ENCODE measurements at regions not wholly inside any gene's neighbourhood (a gene's known extent, or its start where the extent isn't known, plus 50 kb on each side); places are given as distances from the start of the nearest gene placed in this dataset.

DNA sequence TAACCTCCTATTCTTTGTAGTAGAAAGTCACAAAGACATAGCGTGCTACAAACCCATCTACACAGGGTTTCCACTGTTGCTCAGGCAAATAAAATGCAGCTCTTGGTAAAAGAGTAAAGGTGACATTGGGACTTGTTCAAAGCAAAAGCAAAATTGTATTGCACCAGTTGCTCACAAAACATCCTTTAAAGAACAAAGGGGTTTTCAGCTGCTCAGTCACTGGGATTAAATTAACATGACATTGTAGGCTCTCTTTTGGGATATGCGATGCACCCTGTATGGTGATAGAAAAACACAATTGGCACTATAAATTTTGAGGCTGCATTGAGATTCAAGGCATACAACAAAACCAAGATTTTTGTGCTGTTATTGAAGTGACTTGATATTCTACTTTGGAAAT, 447.3 kb upstream of the CNTN3 start:
- intact Hi-C loops (cut with DNase I): no loop called here
- H3K4me3 ChIP-seq: no peak overlapping the region
- peaks cover 0 to 23% (median 0%) of the 10 kb centered on the region in 11 donors for H3K9me3 ChIP-seq
- TF ChIP-seq, protein P1, sequence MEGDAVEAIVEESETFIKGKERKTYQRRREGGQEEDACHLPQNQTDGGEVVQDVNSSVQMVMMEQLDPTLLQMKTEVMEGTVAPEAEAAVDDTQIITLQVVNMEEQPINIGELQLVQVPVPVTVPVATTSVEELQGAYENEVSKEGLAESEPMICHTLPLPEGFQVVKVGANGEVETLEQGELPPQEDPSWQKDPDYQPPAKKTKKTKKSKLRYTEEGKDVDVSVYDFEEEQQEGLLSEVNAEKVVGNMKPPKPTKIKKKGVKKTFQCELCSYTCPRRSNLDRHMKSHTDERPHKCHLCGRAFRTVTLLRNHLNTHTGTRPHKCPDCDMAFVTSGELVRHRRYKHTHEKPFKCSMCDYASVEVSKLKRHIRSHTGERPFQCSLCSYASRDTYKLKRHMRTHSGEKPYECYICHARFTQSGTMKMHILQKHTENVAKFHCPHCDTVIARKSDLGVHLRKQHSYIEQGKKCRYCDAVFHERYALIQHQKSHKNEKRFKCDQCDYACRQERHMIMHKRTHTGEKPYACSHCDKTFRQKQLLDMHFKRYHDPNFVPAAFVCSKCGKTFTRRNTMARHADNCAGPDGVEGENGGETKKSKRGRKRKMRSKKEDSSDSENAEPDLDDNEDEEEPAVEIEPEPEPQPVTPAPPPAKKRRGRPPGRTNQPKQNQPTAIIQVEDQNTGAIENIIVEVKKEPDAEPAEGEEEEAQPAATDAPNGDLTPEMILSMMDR (IDR thresholded peaks at IDR 0.05): no peak
- H3K27ac ChIP-seq: no peak overlapping the region
- H3K36me3 ChIP-seq: no peaks in the 10 kb centered on the region
- no peaks in the 10 kb centered on the region for H3K27me3 ChIP-seq
- no peaks in the 10 kb centered on the region for H3K4me1 ChIP-seq
- no peak for DNase-seq
- ATAC-seq: no peak
- WGBS, 2 donors: 89 to 90% methylated on average over 2 of the region's 2 CpGs

DNA sequence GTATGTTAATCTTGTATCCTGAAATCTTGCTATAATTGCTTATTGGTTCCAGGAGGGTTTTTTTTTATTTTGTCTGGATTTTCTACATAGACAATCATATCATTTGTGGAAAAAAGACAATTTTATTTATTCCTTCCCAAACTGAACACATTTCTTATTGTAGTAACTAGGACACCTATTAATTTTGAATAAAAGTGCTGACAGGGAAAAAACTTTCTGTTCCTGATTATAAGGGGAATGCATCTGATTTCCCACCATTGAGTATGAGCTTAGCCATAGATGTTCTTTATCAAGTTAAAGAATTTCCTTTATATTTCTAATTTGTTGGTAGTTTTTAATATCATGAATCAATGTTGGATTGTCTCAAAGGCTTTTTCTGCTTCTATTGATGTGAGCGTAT, 460.7 kb upstream of the CNTN3 start:
- TF ChIP-seq, protein P1 (IDR thresholded peaks at IDR 0.05): no peak
- peaks cover 0 to 13% (median 0%) of the 10 kb centered on the region in 11 donors for H3K9me3 ChIP-seq
- no peak overlapping the region for H3K4me3 ChIP-seq
- no peaks in the 10 kb centered on the region for H3K27me3 ChIP-seq
- no peaks in the 10 kb centered on the region for H3K36me3 ChIP-seq
- intact Hi-C loops (cut with DNase I): no loop called here
- no peaks in the 10 kb centered on the region for H3K4me1 ChIP-seq
- H3K27ac ChIP-seq: no peak overlapping the region
- DNase-seq (no peak), ATAC-seq (no peak)
- WGBS, 2 donors: 96 to 98% methylated on average over 1 of the region's 1 CpG

DNA sequence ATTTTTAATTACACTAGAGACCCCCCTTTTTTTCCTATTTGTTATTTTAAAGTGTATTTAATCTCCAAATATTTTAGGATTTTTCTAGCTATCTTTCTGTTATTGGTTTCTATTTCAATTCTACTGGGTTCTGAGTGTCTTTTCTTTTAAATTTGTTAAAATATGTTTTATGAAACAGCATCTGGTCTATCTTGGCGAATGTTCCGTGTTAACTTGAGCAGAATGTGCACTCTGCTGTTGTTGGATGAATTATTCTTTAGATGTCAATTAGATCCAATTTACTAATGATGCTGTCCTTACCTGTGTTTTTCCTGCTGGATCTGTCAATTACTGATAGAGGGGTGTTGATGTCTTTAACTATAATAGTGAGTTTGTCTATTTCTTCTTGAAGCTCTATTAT, 462.0 kb upstream of the CNTN3 start:
- Histone ChIP-seq H3K27ac (no peak overlapping the region), H3K4me1 (no peaks in the 10 kb centered on the region), H3K36me3 (no peaks in the 10 kb centered on the region), H3K27me3 (no peaks in the 10 kb centered on the region), H3K9me3 (peaks cover 0 to 13% (median 0%) of the 10 kb centered on the region in 11 donors), H3K4me3 (no peak overlapping the region)
- DNase-seq: no peak
- no peak for ATAC-seq
- 85 to 96% methylated on average over 2 of the region's 2 CpGs for WGBS, 2 donors
- TF ChIP-seq, protein P1 (IDR thresholded peaks at IDR 0.05): no peak
- intact Hi-C loops (cut with DNase I): no loop called here

DNA sequence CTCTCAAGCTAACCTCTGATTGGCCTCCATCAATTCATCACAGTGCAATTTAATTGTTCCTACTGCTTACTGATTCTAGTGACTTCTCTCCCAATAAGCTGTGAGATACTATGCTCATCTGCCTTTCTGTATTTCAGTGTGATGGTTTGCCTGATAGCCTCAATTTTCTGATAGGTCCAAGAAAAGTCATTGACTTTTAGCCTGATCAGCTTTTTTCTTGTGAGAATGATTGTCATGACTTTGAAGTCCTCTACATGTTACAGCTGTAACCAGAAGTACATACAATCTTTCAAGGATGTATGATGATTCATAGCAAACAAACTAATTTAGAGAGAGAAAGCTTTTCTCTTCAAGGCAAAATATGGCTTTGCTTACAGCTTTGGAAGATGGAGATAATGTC, 463.8 kb upstream of the CNTN3 start:
- H3K4me1 ChIP-seq: no peaks in the 10 kb centered on the region
- H3K27ac ChIP-seq: no peak overlapping the region
- H3K36me3 ChIP-seq: no peaks in the 10 kb centered on the region
- no peaks in the 10 kb centered on the region for H3K27me3 ChIP-seq
- peaks cover 0 to 13% (median 0%) of the 10 kb centered on the region in 11 donors for H3K9me3 ChIP-seq
- DNase-seq: no peak
- H3K4me3 ChIP-seq: no peak overlapping the region
- intact Hi-C loops (cut with DNase I): no loop called here
- TF ChIP-seq, protein P1 (IDR thresholded peaks at IDR 0.05): no peak
- no peak for ATAC-seq

DNA sequence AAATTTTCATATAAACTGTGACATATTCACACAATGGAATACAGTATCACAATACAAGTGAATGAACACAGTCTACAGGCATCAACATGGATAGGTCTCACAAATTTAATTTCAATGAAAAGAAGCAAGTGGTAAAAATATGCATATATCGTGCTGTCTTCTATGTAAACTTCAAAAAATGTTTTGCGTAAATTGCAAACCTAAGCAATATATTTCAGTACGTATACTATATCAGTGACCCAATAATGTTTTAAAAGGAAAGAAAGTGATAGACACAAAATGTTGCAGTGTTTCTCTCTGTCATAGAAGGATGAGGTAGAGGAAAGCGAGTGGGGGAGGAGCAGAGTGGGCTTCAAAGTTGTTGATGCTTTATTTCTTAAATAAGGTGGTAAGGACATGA, 468.4 kb upstream of the CNTN3 start:
- no peak for DNase-seq
- Histone ChIP-seq H3K27ac (no peak overlapping the region), H3K4me1 (no peaks in the 10 kb centered on the region), H3K9me3 (peaks cover 0 to 7% (median 0%) of the 10 kb centered on the region in 11 donors), H3K4me3 (no peak overlapping the region), H3K27me3 (no peaks in the 10 kb centered on the region), H3K36me3 (no peaks in the 10 kb centered on the region)
- 89 to 90% methylated on average over 4 of the region's 4 CpGs for WGBS, 2 donors
- intact Hi-C loops (cut with DNase I): no loop called here
- TF ChIP-seq, protein P1 (IDR thresholded peaks at IDR 0.05): no peak
- ATAC-seq: no peak

All from heart right ventricle (tissue), 16 donors.